GM12875 (cell line): ENCODE measurements at regions not wholly inside any gene's neighbourhood (a gene's known extent, or its start where the extent isn't known, plus 50 kb on each side); places are given as distances from the start of the nearest gene placed in this dataset.
"Not testable (repeated sequence)": the region's sequence is repeated elsewhere in the genome, so short reads cannot be mapped to it uniquely, and the experiment has no call there.

Source experiments
- H3K4me3 ChIP-seq: one replicate; pipeline ENCODE4 v1.5.1; 2011; ENCODE audit warnings: low read depth, low read length, control low read depth
- CTCF ChIP-seq: IDR thresholded peaks from 2 replicates; pipeline ENCODE4 v1.5.1; 2011; ENCODE audit warnings: low read depth, mild to moderate bottlenecking, control low read depth, inconsistent platforms, low read length, moderate library complexity, borderline replicate concordance; ENCODE audit not compliant: insufficient read depth

GRCh38 chr7:20083781-20084180 lies 133.4 kb downstream of the MACC1 start:
- TF ChIP-seq CTCF, result no peak
- H3K4me3 ChIP-seq, result no peak overlapping the region

GRCh38 chr7:20079080-20079479 lies 138.1 kb downstream of the MACC1 start:
- no peak for TF ChIP-seq CTCF

GRCh38 chr7:20076835-20077234 lies 140.3 kb downstream of the MACC1 start:
- TF ChIP-seq CTCF, result no peak
- no peak overlapping the region for H3K4me3 ChIP-seq

More at GRCh38 chr7:20079080-20079479, 138.1 kb downstream of the MACC1 start:
- H3K4me3 ChIP-seq, result no peak overlapping the region

GRCh38 chr7:20075992-20076820 lies 141.0 kb downstream of the MACC1 start:
- H3K4me3 ChIP-seq, result no peak overlapping the region
- no peak for TF ChIP-seq CTCF

- no peak for TF ChIP-seq CTCF
- no peak overlapping the region for H3K4me3 ChIP-seq
Observed at GRCh38 chr7:20075440-20075839, 141.7 kb downstream of the MACC1 start.

- not testable (repeated sequence) for H3K4me3 ChIP-seq
Observed at GRCh38 chr7:20068004-20068403, 149.2 kb downstream of the MACC1 start.

- no peak for TF ChIP-seq CTCF
- H3K4me3 ChIP-seq, result no peak overlapping the region
Observed at GRCh38 chr7:20064974-20065862, 152.0 kb downstream of the MACC1 start.
